Endothelial cell of umbilical vein (primary cell): ENCODE measurements at regions not wholly inside any gene's neighbourhood (a gene's known extent, or its start where the extent isn't known, plus 50 kb on each side); places are given as distances from the start of the nearest gene placed in this dataset.

Experiments used
- BruUV-seq: library from RNA; stranded (reverse); fragments of 400-500 nt; replicated peaks from 2 replicates; lab custom pipeline; 2021; lab: Mats Ljungman, UMichigan
- CTCF ChIA-PET: fragments of 300-600, 350-600 bp; sonication (Branson Sonifier 250); formaldehyde crosslinking; loops from one replicate; lab custom pipeline; 2021; ENCODE audit warnings: antibody characterized with exemption, inconsistent platforms; lab: Charles Lee
- POLR2A ChIA-PET: fragments of 300-600, 350-600 bp; sonication (Branson Sonifier 250); formaldehyde crosslinking; loops from one replicate; lab custom pipeline; 2021; ENCODE audit warnings: antibody characterized with exemption, inconsistent platforms; lab: Charles Lee
- DNase-seq: peaks from one replicate; pipeline ENCODE4 v3.0.0-alpha.2; 2011; ENCODE audit warnings: low read depth, low spot score
- FAIRE-seq: peaks from 2 replicates; lab custom pipeline; 2011; peaks lifted over from hg19 to GRCh38; lab: Jason Lieb, UNC
- H2AFZ ChIP-seq: 2 replicates; pipeline ENCODE4 v1.6.0; 2012; ENCODE audit warnings: low read depth, low read length, control low read depth, inconsistent platforms
- H3K27ac ChIP-seq: 2 replicates; pipeline ENCODE4 v1.5.1; 2011; ENCODE audit warnings: low read depth, mild to moderate bottlenecking, control low read depth, low read length, moderate library complexity; ENCODE audit not compliant: insufficient read depth
- H3K27me3 ChIP-seq, 2 experiments: 2 replicates each; pipeline versions ENCODE4 v1.6.0 to v1.6.1; 2011; ENCODE audit warnings: low read length in 2 of 2, mixed read lengths in 1 of 2; ENCODE audit not compliant: control insufficient read depth in 2 of 2, insufficient read depth in 2 of 2
- H3K36me3 ChIP-seq, 2 experiments: 2 replicates in 1 of 2; 3 replicates in 1 of 2; pipeline ENCODE4 v1.5.1; 2011; ENCODE audit warnings: low read length in 2 of 2, mild to moderate bottlenecking in 1 of 2, moderate library complexity in 1 of 2; ENCODE audit not compliant: control insufficient read depth in 2 of 2, insufficient read depth in 2 of 2; ENCODE audit errors: extremely low read depth in 1 of 2
- H3K4me1 ChIP-seq: 3 replicates; pipeline ENCODE4 v1.5.1; 2011; ENCODE audit warnings: mild to moderate bottlenecking, low read length; ENCODE audit not compliant: control insufficient read depth, insufficient read depth; ENCODE audit errors: extremely low read depth
- H3K4me2 ChIP-seq: 2 replicates; pipeline ENCODE4 v1.6.1; 2011; ENCODE audit warnings: low read length, control low read depth, mixed read lengths; ENCODE audit not compliant: insufficient read depth
- H3K4me3 ChIP-seq, 3 experiments: fragments of 200-600 bp in 1 of 3; sonication (generic), shearing (Covaris generic) in 1 of 3; replicated peaks in 1 of 3; 2 replicates each; pipeline ENCODE4 v1.5.1; 2011 to 2016; ENCODE audit warnings: control low read depth in 3 of 3, low read length in 3 of 3, mild to moderate bottlenecking in 2 of 3, inconsistent platforms in 1 of 3, low read depth in 1 of 3, moderate library complexity in 1 of 3; ENCODE audit not compliant: insufficient read depth in 1 of 3
- H3K79me2 ChIP-seq: 2 replicates; pipeline ENCODE4 v1.6.0; 2012; ENCODE audit warnings: low read length, inconsistent platforms; ENCODE audit not compliant: control insufficient read depth, insufficient read depth
- H3K9ac ChIP-seq: replicated peaks from 2 replicates; pipeline ENCODE3; 2011; ENCODE audit warnings: low read length, control low read depth; ENCODE audit not compliant: insufficient read depth; ENCODE audit errors: extremely low read depth
- H3K9me1 ChIP-seq: replicated peaks from 3 replicates; pipeline ENCODE4 v1.6.0; 2011; ENCODE audit warnings: mild to moderate bottlenecking, low read length; ENCODE audit not compliant: control insufficient read depth, insufficient read depth; ENCODE audit errors: extremely low read depth
- H3K9me3 ChIP-seq: replicated peaks from 2 replicates; pipeline ENCODE4 v1.5.1; 2012; ENCODE audit warnings: low read length, inconsistent platforms; ENCODE audit not compliant: control insufficient read depth, insufficient read depth
- H4K20me1 ChIP-seq: replicated peaks from 2 replicates; pipeline ENCODE3; 2011; ENCODE audit warnings: mild to moderate bottlenecking, low read length; ENCODE audit not compliant: control insufficient read depth, insufficient read depth; ENCODE audit errors: extremely low read depth
- EZH2 ChIP-seq: IDR thresholded peaks from 2 replicates; pipeline ENCODE4 v1.6.1; 2012; ENCODE audit warnings: borderline replicate concordance, low read depth, mild to moderate bottlenecking, moderate library complexity, low read length, inconsistent platforms; ENCODE audit not compliant: severe bottlenecking
- FOS ChIP-seq: IDR thresholded peaks from 2 replicates; pipeline ENCODE4 v1.6.1; 2011; ENCODE audit warnings: mild to moderate bottlenecking, low read length, moderate library complexity, borderline replicate concordance; ENCODE audit not compliant: insufficient read depth
- GATA2 ChIP-seq: IDR thresholded peaks from 2 replicates; pipeline ENCODE4 v1.7.0; 2011; ENCODE audit warnings: low read depth, mild to moderate bottlenecking, moderate library complexity, mixed read lengths, low read length; ENCODE audit not compliant: insufficient read length, insufficient read depth
- JUN ChIP-seq: IDR thresholded peaks from 2 replicates; pipeline ENCODE4 v1.6.1; 2011; ENCODE audit warnings: borderline replicate concordance, low read depth; ENCODE audit not compliant: insufficient read length, insufficient read depth
- MAX ChIP-seq: IDR thresholded peaks from 2 replicates; pipeline ENCODE4 v1.6.1; 2011; ENCODE audit not compliant: insufficient read depth, insufficient read length
- MYC ChIP-seq: IDR thresholded peaks from one replicate; pipeline ENCODE4 v1.6.1; 2011; ENCODE audit warnings: mild to moderate bottlenecking, low read depth, low read length
- POLR2A ChIP-seq: IDR thresholded peaks from 2 replicates; pipeline ENCODE4 v1.6.1; 2012; ENCODE audit warnings: low read depth, mild to moderate bottlenecking, control low read depth, low read length
- POLR2AphosphoS5 ChIP-seq: IDR thresholded peaks from 2 replicates; pipeline ENCODE4 v1.6.1; 2012; ENCODE audit warnings: low read depth, mild to moderate bottlenecking, control low read depth, low read length, moderate library complexity; ENCODE audit not compliant: insufficient read depth
- dilution Hi-C: fragments of 300-500 bp; cut with MboI; formaldehyde crosslinking; loops from one replicate; pipeline ENCODE4 v1.15.0; 2019; ENCODE audit warnings: low sequenced_read_pairs; ENCODE audit not compliant: extremely low pct_ligation_motif_present
- intact Hi-C: fragments of 100-400 bp; cut with micrococcal nuclease; formaldehyde crosslinking; loops from one replicate; pipeline ENCODE4 v1.10.0; 2022
- TF ChIP-seq, protein P1 (sequence below), 2 donors: IDR thresholded peaks; 1 replicate in 1 of 2; 2 replicates in 1 of 2; pipeline ENCODE4 v1.5.1; 2011; ENCODE audit warnings: low read length in 2 of 2, mild to moderate bottlenecking in 2 of 2, moderate library complexity in 2 of 2, control low read depth in 1 of 2, inconsistent platforms in 1 of 2, low read depth in 1 of 2; ENCODE audit not compliant: insufficient read depth in 1 of 2; ENCODE audit errors: extremely low read depth in 1 of 2

DNA sequence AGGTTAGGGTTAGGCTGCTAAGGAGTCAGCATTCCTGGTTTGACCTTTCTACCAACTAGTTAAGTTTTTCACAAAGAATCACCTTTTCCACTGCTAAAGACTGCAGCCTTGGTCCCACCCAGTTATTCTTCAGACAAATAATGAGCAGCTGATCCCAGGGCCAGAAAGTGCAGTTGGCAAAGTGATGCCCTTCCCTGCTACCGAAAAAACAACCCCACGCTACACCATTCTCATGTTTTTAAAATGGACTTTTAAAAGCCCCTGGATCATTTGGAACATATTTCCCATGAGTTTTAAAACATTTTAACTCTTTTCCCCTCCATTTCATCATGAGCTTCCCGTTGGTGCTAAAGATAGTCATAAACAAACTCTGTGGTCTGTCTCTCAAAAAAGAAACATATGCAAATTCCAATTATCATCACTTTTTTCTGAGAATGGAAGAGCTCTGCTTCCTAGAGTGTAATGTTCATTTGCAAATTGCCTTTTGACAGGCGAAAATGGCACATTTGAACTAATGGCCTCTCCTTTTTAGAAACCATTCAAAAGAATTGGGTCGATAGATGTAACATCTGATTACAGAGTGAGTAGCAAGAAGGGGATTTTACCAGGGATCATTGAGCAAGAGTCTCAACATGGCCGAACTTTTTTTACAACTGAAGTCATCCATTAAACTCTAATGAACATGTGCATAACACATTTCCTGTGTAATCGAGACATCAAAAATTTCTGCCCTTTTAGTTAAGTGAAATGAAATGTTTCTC, 129.3 kb upstream of the RAP1B start:
- Histone ChIP-seq H3K79me2 (no peaks in the 10 kb centered on the region), H2AFZ (no peak overlapping the region), H3K4me3 (no peak overlapping the region), H3K4me2 (no peak overlapping the region), H3K27me3 (no peaks in the 10 kb centered on the region), H3K9me3 (no peaks in the 10 kb centered on the region), H3K27ac (no peak overlapping the region), H3K4me1 (peaks cover 7% of the 10 kb centered on the region), H3K36me3 (no peaks in the 10 kb centered on the region), H4K20me1 (no peaks in the 10 kb centered on the region), H3K9me1 (no peaks in the 10 kb centered on the region), H3K9ac (no peak overlapping the region)
- CTCF ChIA-PET = no interaction called here
- dilution Hi-C loops = no loop called here
- POLR2A ChIA-PET = no interaction called here
- DNase-seq (no peak), FAIRE-seq (no peak)
- TF ChIP-seq EZH2 (no peak), MYC (no peak), JUN (no peak), POLR2AphosphoS5 (no peak), POLR2A (no peak), MAX (no peak), GATA2 (no peak), FOS (no peak)
- TF ChIP-seq, protein P1, sequence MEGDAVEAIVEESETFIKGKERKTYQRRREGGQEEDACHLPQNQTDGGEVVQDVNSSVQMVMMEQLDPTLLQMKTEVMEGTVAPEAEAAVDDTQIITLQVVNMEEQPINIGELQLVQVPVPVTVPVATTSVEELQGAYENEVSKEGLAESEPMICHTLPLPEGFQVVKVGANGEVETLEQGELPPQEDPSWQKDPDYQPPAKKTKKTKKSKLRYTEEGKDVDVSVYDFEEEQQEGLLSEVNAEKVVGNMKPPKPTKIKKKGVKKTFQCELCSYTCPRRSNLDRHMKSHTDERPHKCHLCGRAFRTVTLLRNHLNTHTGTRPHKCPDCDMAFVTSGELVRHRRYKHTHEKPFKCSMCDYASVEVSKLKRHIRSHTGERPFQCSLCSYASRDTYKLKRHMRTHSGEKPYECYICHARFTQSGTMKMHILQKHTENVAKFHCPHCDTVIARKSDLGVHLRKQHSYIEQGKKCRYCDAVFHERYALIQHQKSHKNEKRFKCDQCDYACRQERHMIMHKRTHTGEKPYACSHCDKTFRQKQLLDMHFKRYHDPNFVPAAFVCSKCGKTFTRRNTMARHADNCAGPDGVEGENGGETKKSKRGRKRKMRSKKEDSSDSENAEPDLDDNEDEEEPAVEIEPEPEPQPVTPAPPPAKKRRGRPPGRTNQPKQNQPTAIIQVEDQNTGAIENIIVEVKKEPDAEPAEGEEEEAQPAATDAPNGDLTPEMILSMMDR (IDR thresholded peaks at IDR 0.05; ENCODE audit: extremely low read depth in 1 of 2, insufficient read depth in 1 of 2, low read depth in 1 of 2, low read length in 2 of 2) = no peak
- no TSS peak for BruUV-seq
- intact Hi-C loops = no loop called here
